PFSK-1 (cell line): ENCODE measurements at regions not wholly inside any gene's neighbourhood (a gene's known extent, or its start where the extent isn't known, plus 50 kb on each side); places are given as distances from the start of the nearest gene placed in this dataset.

Source experiments
- POLR2AphosphoS5 ChIP-seq: IDR thresholded peaks from 2 replicates; pipeline ENCODE4 v1.6.1; 2012; ENCODE audit warnings: low read depth, mild to moderate bottlenecking, control low read depth, low read length, moderate library complexity
- SIN3A ChIP-seq: IDR thresholded peaks from 2 replicates; pipeline ENCODE4 v1.6.1; 2012; ENCODE audit warnings: mild to moderate bottlenecking, low read length, moderate library complexity, borderline replicate concordance; ENCODE audit not compliant: insufficient read depth
- TAF1 ChIP-seq: IDR thresholded peaks from 2 replicates; pipeline ENCODE4 v1.6.1; 2012; ENCODE audit warnings: low read length, control low read depth, borderline replicate concordance; ENCODE audit not compliant: insufficient read depth
- TF ChIP-seq, protein P1 (sequence below), 2 experiments: IDR thresholded peaks; 2 replicates each; pipeline versions ENCODE4 v1.6.1 to v1.8.0; 2011 to 2012; ENCODE audit warnings: low read depth in 2 of 2, low read length in 2 of 2, control low read depth in 1 of 2, inconsistent platforms in 1 of 2, mild to moderate bottlenecking in 1 of 2, moderate library complexity in 1 of 2; ENCODE audit not compliant: insufficient read depth in 1 of 2

DNA sequence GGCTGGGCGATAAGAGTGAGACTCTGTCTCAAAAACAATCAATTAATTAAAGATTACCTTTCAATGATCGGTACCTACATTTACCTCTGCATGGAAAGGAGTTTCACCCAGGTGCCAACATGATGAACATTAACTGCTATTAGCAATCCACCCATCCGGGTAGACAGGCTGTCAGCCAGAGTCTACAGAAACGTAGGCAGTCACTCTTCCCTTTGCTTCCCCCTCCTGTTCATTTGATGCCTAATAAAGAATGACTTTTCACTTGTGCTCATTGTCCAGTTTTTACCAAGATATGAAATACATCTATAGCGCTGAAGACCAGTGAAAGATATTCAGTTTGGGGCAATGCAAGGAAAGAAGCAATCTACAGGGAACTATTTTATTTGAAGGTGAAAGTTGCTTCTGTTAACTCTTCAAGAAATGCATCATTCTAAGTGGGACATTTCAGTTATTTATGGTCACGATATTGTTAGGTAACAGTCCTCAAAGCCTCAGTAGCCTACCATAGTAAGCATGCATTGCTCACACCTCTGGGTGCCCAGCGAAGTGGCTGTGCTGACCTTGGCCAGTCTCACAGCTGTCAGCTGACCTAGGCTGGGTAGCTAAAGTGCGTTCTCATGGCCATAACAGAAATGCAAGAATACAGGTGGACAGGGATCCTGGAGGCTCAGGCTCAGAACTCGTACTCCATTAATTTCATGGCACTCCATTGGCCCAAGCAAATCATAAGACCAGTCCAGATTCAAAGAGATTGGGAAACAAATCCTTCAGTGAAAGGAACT is 87.2 kb upstream of the DMRT1 start:
- TF ChIP-seq, protein P1, sequence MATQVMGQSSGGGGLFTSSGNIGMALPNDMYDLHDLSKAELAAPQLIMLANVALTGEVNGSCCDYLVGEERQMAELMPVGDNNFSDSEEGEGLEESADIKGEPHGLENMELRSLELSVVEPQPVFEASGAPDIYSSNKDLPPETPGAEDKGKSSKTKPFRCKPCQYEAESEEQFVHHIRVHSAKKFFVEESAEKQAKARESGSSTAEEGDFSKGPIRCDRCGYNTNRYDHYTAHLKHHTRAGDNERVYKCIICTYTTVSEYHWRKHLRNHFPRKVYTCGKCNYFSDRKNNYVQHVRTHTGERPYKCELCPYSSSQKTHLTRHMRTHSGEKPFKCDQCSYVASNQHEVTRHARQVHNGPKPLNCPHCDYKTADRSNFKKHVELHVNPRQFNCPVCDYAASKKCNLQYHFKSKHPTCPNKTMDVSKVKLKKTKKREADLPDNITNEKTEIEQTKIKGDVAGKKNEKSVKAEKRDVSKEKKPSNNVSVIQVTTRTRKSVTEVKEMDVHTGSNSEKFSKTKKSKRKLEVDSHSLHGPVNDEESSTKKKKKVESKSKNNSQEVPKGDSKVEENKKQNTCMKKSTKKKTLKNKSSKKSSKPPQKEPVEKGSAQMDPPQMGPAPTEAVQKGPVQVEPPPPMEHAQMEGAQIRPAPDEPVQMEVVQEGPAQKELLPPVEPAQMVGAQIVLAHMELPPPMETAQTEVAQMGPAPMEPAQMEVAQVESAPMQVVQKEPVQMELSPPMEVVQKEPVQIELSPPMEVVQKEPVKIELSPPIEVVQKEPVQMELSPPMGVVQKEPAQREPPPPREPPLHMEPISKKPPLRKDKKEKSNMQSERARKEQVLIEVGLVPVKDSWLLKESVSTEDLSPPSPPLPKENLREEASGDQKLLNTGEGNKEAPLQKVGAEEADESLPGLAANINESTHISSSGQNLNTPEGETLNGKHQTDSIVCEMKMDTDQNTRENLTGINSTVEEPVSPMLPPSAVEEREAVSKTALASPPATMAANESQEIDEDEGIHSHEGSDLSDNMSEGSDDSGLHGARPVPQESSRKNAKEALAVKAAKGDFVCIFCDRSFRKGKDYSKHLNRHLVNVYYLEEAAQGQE (IDR thresholded peaks at IDR 0.05; ENCODE audit: insufficient read depth in 1 of 2, low read depth in 2 of 2, low read length in 2 of 2): no peak
- TF ChIP-seq POLR2AphosphoS5: no peak
- no peak for TF ChIP-seq TAF1
- TF ChIP-seq SIN3A: no peak
